Neural progenitor cell (in vitro differentiated cells): ENCODE measurements at regions not wholly inside any gene's neighbourhood (a gene's known extent, or its start where the extent isn't known, plus 50 kb on each side); places are given as distances from the start of the nearest gene placed in this dataset.
A peak's percentile ranks its signal among the peaks of the same experiment; 100 is the strongest.

Source experiments
- DNase-seq: peaks from one replicate; pipeline ENCODE4 v3.0.0-alpha.2; 2016; ENCODE audit warnings: low spot score
- H2AFZ ChIP-seq: fragments of 200-600 bp; sonication (generic); replicated peaks from 2 replicates; pipeline ENCODE4 v1.6.1; 2016; ENCODE audit warnings: antibody characterized with exemption
- H3F3A ChIP-seq: fragments of 200-600 bp; sonication (generic); 2 replicates; pipeline ENCODE4 v1.6.1; 2016; ENCODE audit warnings: antibody characterized with exemption, low read depth
- H3K27ac ChIP-seq: fragments of 200-600 bp; sonication (generic); 2 replicates; pipeline ENCODE4 v1.5.1; 2016; ENCODE audit warnings: mild to moderate bottlenecking
- H3K27me3 ChIP-seq: fragments of 200-600 bp; sonication (generic); 2 replicates; pipeline ENCODE4 v1.6.1; 2016; ENCODE audit warnings: mild to moderate bottlenecking, moderate library complexity
- H3K36me3 ChIP-seq: fragments of 200-600 bp; sonication (generic); 2 replicates; pipeline ENCODE4 v1.5.1; 2016
- H3K4me1 ChIP-seq: fragments of 200-600 bp; sonication (generic); 2 replicates; pipeline ENCODE4 v1.6.1; 2016; ENCODE audit warnings: mixed run types
- H3K4me2 ChIP-seq: fragments of 200-600 bp; sonication (generic); 2 replicates; pipeline ENCODE4 v1.6.1; 2016
- H3K4me3 ChIP-seq: fragments of 200-600 bp; sonication (generic); 2 replicates; pipeline ENCODE4 v1.5.1; 2016
- H3K79me2 ChIP-seq: fragments of 200-600 bp; sonication (generic); 2 replicates; pipeline ENCODE4 v1.6.1; 2016; ENCODE audit warnings: low read depth
- H3K9ac ChIP-seq: fragments of 200-600 bp; sonication (generic); 2 replicates; pipeline ENCODE4 v1.6.1; 2016
- H3K9me3 ChIP-seq: fragments of 200-600 bp; sonication (generic); 2 replicates; pipeline ENCODE4 v1.5.1; 2016; ENCODE audit warnings: low read depth
- H4K20me1 ChIP-seq: fragments of 200-600 bp; sonication (generic); 2 replicates; pipeline ENCODE4 v1.6.1; 2016; ENCODE audit warnings: low read depth
- H3K27ac Mint-ChIP-seq: 3 replicates; pipeline ENCODE4 v1.8.0; 2021; ENCODE audit warnings: mixed read lengths
- H3K27me3 Mint-ChIP-seq: 2 replicates; pipeline ENCODE4 v1.8.0; 2022; ENCODE audit warnings: low read depth, mild to moderate bottlenecking, inconsistent platforms, moderate library complexity, mixed read lengths; ENCODE audit not compliant: insufficient read depth
- H3K36me3 Mint-ChIP-seq: 3 replicates; pipeline ENCODE4 v1.8.0; 2021; ENCODE audit warnings: mixed read lengths
- H3K4me1 Mint-ChIP-seq: 3 replicates; pipeline ENCODE4 v1.8.0; 2021; ENCODE audit warnings: mixed read lengths
- H3K4me3 Mint-ChIP-seq: 3 replicates; pipeline ENCODE4 v1.8.0; 2021; ENCODE audit warnings: mild to moderate bottlenecking, moderate library complexity, mixed read lengths
- H3K9me3 Mint-ChIP-seq: 3 replicates; pipeline ENCODE4 v1.8.0; 2020; ENCODE audit warnings: mixed read lengths
- EZH2 ChIP-seq: fragments of 200-600 bp; sonication (generic); IDR thresholded peaks from 2 replicates; pipeline ENCODE4 v1.6.1; 2017; ENCODE audit warnings: antibody characterized with exemption, mild to moderate bottlenecking, moderate library complexity
- EZH2phosphoT487 ChIP-seq: fragments of 200-600 bp; sonication (generic); IDR thresholded peaks from 2 replicates; pipeline ENCODE4 v1.6.1; 2017; ENCODE audit warnings: antibody characterized with exemption
- TF ChIP-seq, protein P1 (sequence below): fragments of 200-600 bp; sonication (generic); IDR thresholded peaks from 2 replicates; pipeline ENCODE4 v1.5.1; 2017; ENCODE audit warnings: antibody characterized with exemption, mild to moderate bottlenecking

- no peaks in the 10 kb centered on the region for H3K36me3 Mint-ChIP-seq
- Histone ChIP-seq H3K4me1 (no peaks in the 10 kb centered on the region), H2AFZ (no peak overlapping the region), H3F3A (no peaks in the 10 kb centered on the region), H3K27ac (no peak overlapping the region), H3K4me3 (no peak overlapping the region), H3K36me3 (no peaks in the 10 kb centered on the region), H3K4me2 (no peak overlapping the region), H4K20me1 (no peaks in the 10 kb centered on the region), H3K79me2 (no peaks in the 10 kb centered on the region), H3K27me3 (no peaks in the 10 kb centered on the region), H3K9ac (no peak overlapping the region), H3K9me3 (no peaks in the 10 kb centered on the region)
- H3K4me1 Mint-ChIP-seq: peaks cover 10% of the 10 kb centered on the region
- H3K27me3 Mint-ChIP-seq: no peaks in the 10 kb centered on the region
- no peak overlapping the region for H3K4me3 Mint-ChIP-seq
- peaks cover 5% of the 10 kb centered on the region for H3K9me3 Mint-ChIP-seq
- DNase-seq: no peak
- peak overlapping the region; percentile 21 for H3K27ac Mint-ChIP-seq
- TF ChIP-seq EZH2: no peak
- TF ChIP-seq, protein P1, sequence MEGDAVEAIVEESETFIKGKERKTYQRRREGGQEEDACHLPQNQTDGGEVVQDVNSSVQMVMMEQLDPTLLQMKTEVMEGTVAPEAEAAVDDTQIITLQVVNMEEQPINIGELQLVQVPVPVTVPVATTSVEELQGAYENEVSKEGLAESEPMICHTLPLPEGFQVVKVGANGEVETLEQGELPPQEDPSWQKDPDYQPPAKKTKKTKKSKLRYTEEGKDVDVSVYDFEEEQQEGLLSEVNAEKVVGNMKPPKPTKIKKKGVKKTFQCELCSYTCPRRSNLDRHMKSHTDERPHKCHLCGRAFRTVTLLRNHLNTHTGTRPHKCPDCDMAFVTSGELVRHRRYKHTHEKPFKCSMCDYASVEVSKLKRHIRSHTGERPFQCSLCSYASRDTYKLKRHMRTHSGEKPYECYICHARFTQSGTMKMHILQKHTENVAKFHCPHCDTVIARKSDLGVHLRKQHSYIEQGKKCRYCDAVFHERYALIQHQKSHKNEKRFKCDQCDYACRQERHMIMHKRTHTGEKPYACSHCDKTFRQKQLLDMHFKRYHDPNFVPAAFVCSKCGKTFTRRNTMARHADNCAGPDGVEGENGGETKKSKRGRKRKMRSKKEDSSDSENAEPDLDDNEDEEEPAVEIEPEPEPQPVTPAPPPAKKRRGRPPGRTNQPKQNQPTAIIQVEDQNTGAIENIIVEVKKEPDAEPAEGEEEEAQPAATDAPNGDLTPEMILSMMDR: no peak
- no peak for TF ChIP-seq EZH2phosphoT487
Observed at GRCh38 chr4:126991965-126992364, 640.8 kb upstream of the INTU start.

GRCh38 chr4:126992910-126993309 lies 639.8 kb upstream of the INTU start:
- Histone ChIP-seq H3F3A (no peaks in the 10 kb centered on the region), H3K9ac (no peak overlapping the region), H3K9me3 (no peaks in the 10 kb centered on the region), H2AFZ (no peak overlapping the region), H4K20me1 (no peaks in the 10 kb centered on the region), H3K4me1 (no peaks in the 10 kb centered on the region), H3K27me3 (no peaks in the 10 kb centered on the region), H3K27ac (no peak overlapping the region), H3K4me2 (no peak overlapping the region), H3K79me2 (no peaks in the 10 kb centered on the region), H3K36me3 (no peaks in the 10 kb centered on the region), H3K4me3 (no peak overlapping the region)
- peaks cover 10% of the 10 kb centered on the region for H3K4me1 Mint-ChIP-seq
- H3K27ac Mint-ChIP-seq: no peak overlapping the region
- no peak overlapping the region for H3K4me3 Mint-ChIP-seq
- TF ChIP-seq EZH2 (no peak), EZH2phosphoT487 (no peak)
- TF ChIP-seq, protein P1: no peak
- no peaks in the 10 kb centered on the region for H3K36me3 Mint-ChIP-seq
- no peaks in the 10 kb centered on the region for H3K27me3 Mint-ChIP-seq
- DNase-seq: no peak
- H3K9me3 Mint-ChIP-seq: peaks cover 4% of the 10 kb centered on the region

DNA sequence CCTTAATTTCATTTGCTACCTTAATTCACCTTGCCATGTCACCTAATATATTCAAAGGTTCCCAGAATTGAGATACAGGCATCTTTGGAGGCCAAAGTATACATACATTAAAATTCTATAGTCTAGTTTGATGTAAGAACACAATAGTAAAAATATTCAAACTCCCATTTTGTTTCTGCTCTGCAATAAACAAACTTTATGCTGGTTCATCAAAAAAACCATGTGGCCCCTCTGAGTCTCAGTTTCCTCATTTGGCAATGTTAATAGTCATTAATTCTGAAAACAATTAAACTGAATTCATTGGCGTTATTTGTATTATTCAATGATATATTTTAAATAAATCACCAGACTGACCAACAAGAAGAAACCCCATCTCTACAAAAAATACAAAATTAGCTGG lies 639.4 kb upstream of the INTU start:
- Histone ChIP-seq H3K4me2 (no peak overlapping the region), H3K4me1 (no peaks in the 10 kb centered on the region), H3K79me2 (no peaks in the 10 kb centered on the region), H3F3A (no peaks in the 10 kb centered on the region), H3K27ac (no peak overlapping the region), H3K9ac (no peak overlapping the region), H3K36me3 (no peaks in the 10 kb centered on the region), H2AFZ (no peak overlapping the region), H4K20me1 (no peaks in the 10 kb centered on the region), H3K4me3 (no peak overlapping the region), H3K9me3 (no peaks in the 10 kb centered on the region), H3K27me3 (no peaks in the 10 kb centered on the region)
- H3K4me3 Mint-ChIP-seq: no peak overlapping the region
- H3K27me3 Mint-ChIP-seq: no peaks in the 10 kb centered on the region
- no peak overlapping the region for H3K27ac Mint-ChIP-seq
- H3K4me1 Mint-ChIP-seq: peaks cover 10% of the 10 kb centered on the region
- no peak for DNase-seq
- no peak for TF ChIP-seq EZH2
- TF ChIP-seq EZH2phosphoT487: no peak
- TF ChIP-seq, protein P1: no peak
- peaks cover 4% of the 10 kb centered on the region for H3K9me3 Mint-ChIP-seq
- H3K36me3 Mint-ChIP-seq: no peaks in the 10 kb centered on the region

- H3K27ac Mint-ChIP-seq: no peak overlapping the region
- Histone ChIP-seq H3K27ac (no peak overlapping the region), H3K4me2 (no peak overlapping the region), H3K9me3 (no peaks in the 10 kb centered on the region), H3F3A (no peaks in the 10 kb centered on the region), H3K9ac (no peak overlapping the region), H2AFZ (no peak overlapping the region), H3K36me3 (no peaks in the 10 kb centered on the region), H3K4me3 (no peak overlapping the region), H3K27me3 (no peaks in the 10 kb centered on the region), H3K79me2 (no peaks in the 10 kb centered on the region), H3K4me1 (no peaks in the 10 kb centered on the region), H4K20me1 (no peaks in the 10 kb centered on the region)
- no peak for TF ChIP-seq EZH2phosphoT487
- TF ChIP-seq EZH2: no peak
- TF ChIP-seq, protein P1: no peak
- H3K36me3 Mint-ChIP-seq: no peaks in the 10 kb centered on the region
- no peak for DNase-seq
- H3K4me3 Mint-ChIP-seq: no peak overlapping the region
- peaks cover 10% of the 10 kb centered on the region for H3K4me1 Mint-ChIP-seq
- peaks cover 4% of the 10 kb centered on the region for H3K9me3 Mint-ChIP-seq
- no peaks in the 10 kb centered on the region for H3K27me3 Mint-ChIP-seq
Observed at GRCh38 chr4:126995235-126995634, 637.5 kb upstream of the INTU start.
